T-cell (primary cell): ENCODE measurements at regions not wholly inside any gene's neighbourhood (a gene's known extent, or its start where the extent isn't known, plus 50 kb on each side); places are given as distances from the start of the nearest gene placed in this dataset.

ENCODE experiments used
- ATAC-seq, 4 experiments: fragments of 200-7000 bp in 3 of 4; fragments of 150-1000 bp in 1 of 4; cut with Tn5 transposase; replicated peaks in 1 of 4; 1 replicate in 3 of 4; 2 replicates in 1 of 4; pipeline ENCODE4 v1.10.0; 2021; ENCODE audit warnings: moderate library complexity in 3 of 4, mild to moderate bottlenecking in 2 of 4, moderate number of reproducible peaks in 1 of 4
- CTCF ChIA-PET, 2 donors: fragments of 300-600 bp; sonication (Branson Sonifier 250); formaldehyde crosslinking; loops; one replicate each; lab custom pipeline; 2022; ENCODE audit warnings: antibody characterized with exemption in 2 of 2; lab: Charles Lee
- POLR2A ChIA-PET, 2 donors: fragments of 300-600 bp; sonication (Branson Sonifier 250); formaldehyde crosslinking; loops; one replicate each; lab custom pipeline; 2022; ENCODE audit warnings: antibody characterized with exemption in 2 of 2; lab: Charles Lee
- DNase-seq, 35 experiments: peaks; one replicate each; pipeline versions ENCODE4 v3.0.0 to v3.0.0-alpha.2; 2013 to 2023
- H3K27ac ChIP-seq: one replicate; pipeline ENCODE4 v1.5.1; 2013; ENCODE audit warnings: low read length
- H3K27me3 ChIP-seq, 2 experiments: replicated peaks in 1 of 2; 1 replicate in 1 of 2; 2 replicates in 1 of 2; pipeline versions ENCODE4 v1.6.1 to v1.7.0; 2013; ENCODE audit warnings: low read length in 1 of 2, mixed read lengths in 1 of 2; ENCODE audit not compliant: control insufficient read depth in 2 of 2, insufficient read depth in 2 of 2; ENCODE audit errors: extremely low read depth in 1 of 2
- H3K36me3 ChIP-seq, 2 donors: 1 replicate in 1 of 2; 2 replicates in 1 of 2; pipeline versions ENCODE4 v1.6.1 to v1.7.0; 2013; ENCODE audit warnings: low read length in 1 of 2; ENCODE audit not compliant: control insufficient read depth in 2 of 2, insufficient read depth in 1 of 2; ENCODE audit errors: extremely low read depth in 1 of 2
- H3K4me1 ChIP-seq, 2 experiments: 1 replicate in 1 of 2; 2 replicates in 1 of 2; pipeline versions ENCODE4 v1.6.1 to v1.7.0; 2013; ENCODE audit warnings: low read length in 2 of 2, mixed read lengths in 1 of 2; ENCODE audit not compliant: insufficient read depth in 2 of 2, control insufficient read depth in 1 of 2; ENCODE audit errors: extremely low read depth in 1 of 2
- H3K4me3 ChIP-seq, 2 donors: 1 replicate in 1 of 2; 2 replicates in 1 of 2; pipeline versions ENCODE4 v1.5.1 to v1.7.0; 2013; ENCODE audit warnings: mild to moderate bottlenecking in 2 of 2, low read length in 1 of 2, moderate library complexity in 1 of 2; ENCODE audit not compliant: control insufficient read depth in 1 of 2; ENCODE audit errors: extremely low read depth in 1 of 2
- H3K9me3 ChIP-seq: 2 replicates; pipeline ENCODE4 v1.7.0; 2013
- H3K27ac Mint-ChIP-seq, 2 donors: one replicate each; pipeline ENCODE4 v1.8.0; 2020 to 2021; ENCODE audit warnings: mild to moderate bottlenecking in 2 of 2, mixed read lengths in 2 of 2
- H3K27me3 Mint-ChIP-seq, 2 donors: one replicate each; pipeline ENCODE4 v1.8.0; 2021 to 2022; ENCODE audit warnings: mixed read lengths in 2 of 2
- H3K36me3 Mint-ChIP-seq: one replicate; pipeline ENCODE4 v1.8.0; 2021; ENCODE audit warnings: mixed read lengths
- H3K4me1 Mint-ChIP-seq, 3 donors: one replicate each; pipeline ENCODE4 v1.8.0; 2020 to 2022; ENCODE audit warnings: mixed read lengths in 3 of 3, mild to moderate bottlenecking in 1 of 3
- H3K4me3 Mint-ChIP-seq, 3 donors: one replicate each; pipeline ENCODE4 v1.8.0; 2020 to 2022; ENCODE audit warnings: mild to moderate bottlenecking in 3 of 3, mixed read lengths in 3 of 3, moderate library complexity in 3 of 3
- H3K9me3 Mint-ChIP-seq, 3 donors: one replicate each; pipeline ENCODE4 v1.8.0; 2020 to 2022; ENCODE audit warnings: mixed read lengths in 3 of 3
- WGBS: methylation state at CpG from one replicate; pipeline ENCODE4 v1.1.5; 2013; ENCODE audit warnings: missing lambda C conversion rate; ENCODE audit not compliant: insufficient coverage; 5-methylcytosine and 5-hydroxymethylcytosine counted together

- CTCF ChIA-PET: no interaction called here
These were observed 128.1 kb upstream of the PDE1A start for GRCh38 chr2:182554950-182555349.

GRCh38 chr2:182558564-182558963 is 131.7 kb upstream of the PDE1A start:
- Mint-ChIP-seq H3K27ac (no peak overlapping the region), H3K9me3 (peaks cover 5 to 14% (median 7%) of the 10 kb centered on the region in 3 donors), H3K36me3 (no peaks in the 10 kb centered on the region), H3K4me3 (no peak overlapping the region), H3K27me3 (no peaks in the 10 kb centered on the region), H3K4me1 (no peaks in the 10 kb centered on the region)
- Histone ChIP-seq H3K4me1 (no peaks in the 10 kb centered on the region), H3K36me3 (no peaks in the 10 kb centered on the region), H3K4me3 (no peak overlapping the region), H3K9me3 (no peaks in the 10 kb centered on the region), H3K27ac (no peak overlapping the region), H3K27me3 (no peaks in the 10 kb centered on the region)
- ATAC-seq: no peak
- CTCF ChIA-PET: no interaction called here
- no CpG with 5 or more reads among the region's 1 CpG for WGBS
- POLR2A ChIA-PET: no interaction called here
- no peak for DNase-seq

More at GRCh38 chr2:182554950-182555349, 128.1 kb upstream of the PDE1A start:
- Histone ChIP-seq H3K36me3 (no peaks in the 10 kb centered on the region), H3K9me3 (no peaks in the 10 kb centered on the region), H3K27ac (no peak overlapping the region), H3K27me3 (no peaks in the 10 kb centered on the region), H3K4me3 (no peak overlapping the region), H3K4me1 (no peaks in the 10 kb centered on the region)
- ATAC-seq (no peak), DNase-seq (no peak)
- no peaks in the 10 kb centered on the region for H3K36me3 Mint-ChIP-seq
- no peak overlapping the region for H3K27ac Mint-ChIP-seq
- H3K4me1 Mint-ChIP-seq: no peaks in the 10 kb centered on the region
- WGBS: no CpG with 5 or more reads among the region's 4 CpGs
- POLR2A ChIA-PET: no interaction called here
- no peak overlapping the region for H3K4me3 Mint-ChIP-seq
- peaks cover 2 to 3% of the 10 kb centered on the region in 2 donors for H3K27me3 Mint-ChIP-seq
- peaks cover 0 to 7% (median 5%) of the 10 kb centered on the region in 3 donors for H3K9me3 Mint-ChIP-seq

- Histone ChIP-seq H3K36me3 (no peaks in the 10 kb centered on the region), H3K9me3 (no peaks in the 10 kb centered on the region), H3K4me3 (no peak overlapping the region), H3K4me1 (no peaks in the 10 kb centered on the region), H3K27ac (no peak overlapping the region), H3K27me3 (no peaks in the 10 kb centered on the region)
- DNase-seq (no peak), ATAC-seq (no peak)
- POLR2A ChIA-PET: no interaction called here
- Mint-ChIP-seq H3K27ac (no peak overlapping the region), H3K4me1 (no peaks in the 10 kb centered on the region), H3K27me3 (no peaks in the 10 kb centered on the region), H3K36me3 (no peaks in the 10 kb centered on the region), H3K4me3 (no peak overlapping the region), H3K9me3 (peaks cover 4 to 14% (median 5%) of the 10 kb centered on the region in 3 donors)
- 67% methylated on average over 1 of the region's 3 CpGs for WGBS
- CTCF ChIA-PET: interaction anchor here in 1 of 2 donors (0.7 kb wide), 1 partner anchor 311 kb away, joined by 4 read pairs; no protein-coding TSS in a partner anchor
These were observed 132.8 kb upstream of the PDE1A start for GRCh38 chr2:182559623-182560022.

- WGBS: no CpG with 5 or more reads among the region's 1 CpG
- Histone ChIP-seq H3K27ac (no peak overlapping the region), H3K27me3 (peaks cover 0 to 3% of the 10 kb centered on the region in 2 experiments), H3K4me3 (no peak overlapping the region), H3K9me3 (no peaks in the 10 kb centered on the region), H3K4me1 (no peaks in the 10 kb centered on the region), H3K36me3 (no peaks in the 10 kb centered on the region)
- Mint-ChIP-seq H3K27ac (no peak overlapping the region), H3K27me3 (peaks cover 0 to 7% of the 10 kb centered on the region in 2 donors), H3K4me3 (no peak overlapping the region), H3K36me3 (no peaks in the 10 kb centered on the region), H3K4me1 (no peaks in the 10 kb centered on the region), H3K9me3 (peaks cover 0 to 8% (median 5%) of the 10 kb centered on the region in 3 donors)
- ChIA-PET POLR2A (no interaction called here), CTCF (no interaction called here)
- no peak for DNase-seq
- ATAC-seq: no peak
These were observed 139.2 kb upstream of the PDE1A start for GRCh38 chr2:182565911-182566567.

GRCh38 chr2:182573553-182573952 is 142.5 kb upstream of the DNAJC10 start:
- Mint-ChIP-seq H3K27ac (no peak overlapping the region), H3K4me3 (no peak overlapping the region), H3K9me3 (no peaks in the 10 kb centered on the region), H3K36me3 (no peaks in the 10 kb centered on the region), H3K4me1 (no peaks in the 10 kb centered on the region), H3K27me3 (peaks cover 0 to 7% of the 10 kb centered on the region in 2 donors)
- Histone ChIP-seq H3K4me1 (no peaks in the 10 kb centered on the region), H3K36me3 (no peaks in the 10 kb centered on the region), H3K27me3 (no peaks in the 10 kb centered on the region), H3K27ac (no peak overlapping the region), H3K4me3 (no peak overlapping the region), H3K9me3 (no peaks in the 10 kb centered on the region)
- WGBS: no CpG with 5 or more reads among the region's 4 CpGs
- ATAC-seq (no peak), DNase-seq (no peak)
- ChIA-PET POLR2A (no interaction called here), CTCF (no interaction called here)

GRCh38 chr2:182577816-182578215 is 138.2 kb upstream of the DNAJC10 start:
- Histone ChIP-seq H3K9me3 (no peaks in the 10 kb centered on the region), H3K4me3 (no peak overlapping the region), H3K4me1 (no peaks in the 10 kb centered on the region), H3K36me3 (no peaks in the 10 kb centered on the region), H3K27me3 (no peaks in the 10 kb centered on the region), H3K27ac (no peak overlapping the region)
- ChIA-PET POLR2A (no interaction called here), CTCF (no interaction called here)
- no peak for ATAC-seq
- Mint-ChIP-seq H3K27ac (no peak overlapping the region), H3K9me3 (no peaks in the 10 kb centered on the region), H3K27me3 (peaks cover 0 to 3% of the 10 kb centered on the region in 2 donors), H3K36me3 (no peaks in the 10 kb centered on the region), H3K4me1 (no peaks in the 10 kb centered on the region), H3K4me3 (no peak overlapping the region)
- 67% methylated on average over 4 of the region's 6 CpGs for WGBS
- no peak for DNase-seq
